Lung microvascular endothelial cell (primary cell): ENCODE measurements at regions not wholly inside any gene's neighbourhood (a gene's known extent, or its start where the extent isn't known, plus 50 kb on each side); places are given as distances from the start of the nearest gene placed in this dataset.
A peak's percentile ranks its signal among the peaks of the same experiment; 100 is the strongest.
"Not testable (repeated sequence)": the region's sequence is repeated elsewhere in the genome, so short reads cannot be mapped to it uniquely, and the experiment has no call there.

Source experiments
- DNase-seq, 2 donors: peaks; one replicate each; pipeline versions ENCODE4 v3.0.0 to v3.0.0-alpha.2; 2010; ENCODE audit warnings: low read depth in 2 of 2

DNA sequence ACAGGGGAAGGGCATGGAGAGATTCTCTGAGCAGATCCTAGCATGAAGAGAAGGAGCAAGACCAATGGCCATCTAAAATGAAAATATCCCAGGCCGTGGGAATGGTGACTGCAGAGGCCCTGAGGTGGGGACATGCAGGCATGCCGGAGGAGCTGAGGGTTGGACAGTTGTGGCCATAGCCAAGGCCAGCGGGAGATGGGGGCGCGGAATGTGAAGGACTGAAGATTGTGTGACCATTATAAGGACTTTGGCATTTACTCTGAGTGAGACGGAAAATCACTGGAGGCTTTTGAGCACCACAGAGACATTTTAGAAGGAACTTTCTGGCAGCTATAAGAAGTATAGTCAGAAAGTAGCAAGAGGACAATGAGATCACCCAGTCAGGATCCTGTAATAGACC, 341.1 kb downstream of the SFMBT2 start:
- DNase-seq, result no peak

DNA sequence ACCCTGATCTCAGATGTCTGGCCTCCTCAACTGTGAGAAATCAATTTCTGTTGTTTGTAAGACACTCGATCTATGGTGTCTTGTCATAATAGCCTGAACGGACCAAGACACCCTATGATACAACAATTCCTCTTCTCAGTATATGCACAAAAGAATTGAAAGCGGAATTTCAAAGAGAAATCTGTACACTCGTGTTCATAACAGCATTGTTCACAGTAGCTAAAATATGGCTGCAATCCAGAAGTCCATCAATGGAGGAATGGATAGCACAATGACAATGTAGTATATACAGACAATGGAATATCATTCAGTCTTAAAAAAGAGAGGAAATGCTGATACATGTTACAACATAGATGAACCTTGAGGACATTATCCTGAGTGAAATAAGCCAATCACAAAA, 354.6 kb downstream of the SFMBT2 start:
- no peak for DNase-seq

DNA sequence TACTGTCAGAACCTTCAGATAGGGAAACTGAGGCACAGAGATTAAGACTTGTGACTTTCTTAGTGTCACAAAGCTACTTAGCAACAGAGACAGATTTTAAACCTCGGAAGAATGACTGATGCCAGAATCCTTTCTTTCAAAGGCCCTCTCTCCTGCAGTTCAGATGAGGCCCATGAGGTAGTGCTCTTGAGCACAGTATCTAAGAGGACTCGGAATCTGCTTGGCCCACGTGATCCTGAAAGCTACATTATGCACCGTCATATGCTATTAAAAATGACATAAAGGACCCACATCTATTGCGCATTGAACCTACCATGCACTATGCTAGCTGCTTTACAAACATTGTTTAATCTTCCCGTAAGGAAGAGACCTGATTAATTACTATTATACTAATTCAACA, 355.9 kb downstream of the SFMBT2 start:
- DNase-seq, result peak in 1 of 2 donors; percentile 1

DNA sequence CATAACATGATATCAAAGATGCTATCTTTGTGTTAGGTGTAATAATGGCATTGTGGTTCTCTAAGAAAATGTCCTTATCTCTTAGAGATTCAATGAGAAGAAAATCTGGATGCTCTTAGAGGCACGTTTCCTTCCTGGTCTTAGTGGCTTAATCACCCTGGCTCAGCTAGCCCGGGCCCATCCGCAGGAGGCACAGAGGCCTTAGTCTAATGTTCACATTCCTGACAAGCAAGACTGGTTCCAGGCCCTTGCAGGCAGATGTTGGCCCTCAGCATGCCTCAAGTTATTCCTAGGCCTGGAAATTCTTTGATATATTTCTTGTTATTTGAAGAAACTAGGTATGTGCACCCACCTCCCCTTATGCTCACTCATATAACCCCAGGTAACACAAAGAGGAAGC, 357.6 kb downstream of the SFMBT2 start:
- no peak for DNase-seq

DNA sequence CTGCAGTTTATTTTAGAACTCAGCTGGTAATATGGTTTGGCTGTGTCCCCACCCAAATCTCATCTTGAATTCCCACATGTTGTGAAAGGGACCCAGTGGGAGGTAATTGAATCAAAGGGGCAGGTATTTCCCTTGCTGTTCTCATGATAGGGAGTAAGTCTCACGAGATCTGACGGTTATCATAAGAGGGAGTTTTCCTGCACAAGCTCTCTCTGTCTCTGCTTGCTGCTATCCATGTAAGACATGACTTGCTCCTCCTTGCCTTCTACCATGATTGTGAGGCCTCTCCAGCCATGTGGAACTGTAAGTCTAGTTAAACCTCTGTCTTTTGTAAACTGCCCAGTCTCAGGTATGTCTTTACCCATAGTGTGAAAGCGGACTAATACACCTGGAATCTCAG, 360.8 kb downstream of the SFMBT2 start:
- not testable (repeated sequence) for DNase-seq

DNA sequence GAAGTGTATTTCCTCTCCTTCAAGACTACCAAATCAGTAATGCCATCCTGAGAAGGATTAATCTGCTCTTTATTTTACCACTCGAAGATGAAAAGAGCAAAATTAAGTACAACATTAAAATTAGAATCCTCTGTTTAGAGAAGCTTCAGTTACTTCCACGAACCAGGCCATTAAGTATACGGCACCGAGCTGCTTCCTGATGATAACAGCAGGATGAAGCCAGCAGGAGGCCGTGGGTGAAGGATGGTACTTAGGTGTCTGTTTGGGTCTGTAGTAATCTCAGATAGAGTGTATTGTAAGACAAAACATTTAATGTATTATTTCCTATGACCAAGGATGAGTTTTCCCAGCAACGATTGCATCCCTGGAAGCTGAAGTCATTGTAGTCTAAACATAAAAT, 362.8 kb downstream of the SFMBT2 start:
- no peak for DNase-seq

DNA sequence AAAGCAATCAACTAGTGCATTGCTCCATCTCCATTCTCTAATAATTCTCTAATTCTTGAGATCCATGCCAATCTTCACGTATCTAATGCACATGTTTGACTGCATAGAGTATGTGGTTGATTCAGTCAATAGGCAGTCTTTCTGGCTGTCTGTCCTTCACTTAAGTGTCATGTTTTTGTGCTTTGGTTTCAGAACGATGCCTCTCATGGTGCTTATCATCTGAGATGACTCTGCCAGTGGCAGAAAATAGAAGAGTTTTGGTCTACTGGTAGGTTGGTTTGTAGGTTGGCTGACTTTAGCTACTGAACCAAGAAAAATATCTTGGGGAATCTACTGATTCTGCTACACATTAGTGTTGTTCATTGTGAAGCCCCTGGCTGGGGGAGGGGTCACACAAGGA, 364.2 kb downstream of the SFMBT2 start:
- no peak for DNase-seq

DNA sequence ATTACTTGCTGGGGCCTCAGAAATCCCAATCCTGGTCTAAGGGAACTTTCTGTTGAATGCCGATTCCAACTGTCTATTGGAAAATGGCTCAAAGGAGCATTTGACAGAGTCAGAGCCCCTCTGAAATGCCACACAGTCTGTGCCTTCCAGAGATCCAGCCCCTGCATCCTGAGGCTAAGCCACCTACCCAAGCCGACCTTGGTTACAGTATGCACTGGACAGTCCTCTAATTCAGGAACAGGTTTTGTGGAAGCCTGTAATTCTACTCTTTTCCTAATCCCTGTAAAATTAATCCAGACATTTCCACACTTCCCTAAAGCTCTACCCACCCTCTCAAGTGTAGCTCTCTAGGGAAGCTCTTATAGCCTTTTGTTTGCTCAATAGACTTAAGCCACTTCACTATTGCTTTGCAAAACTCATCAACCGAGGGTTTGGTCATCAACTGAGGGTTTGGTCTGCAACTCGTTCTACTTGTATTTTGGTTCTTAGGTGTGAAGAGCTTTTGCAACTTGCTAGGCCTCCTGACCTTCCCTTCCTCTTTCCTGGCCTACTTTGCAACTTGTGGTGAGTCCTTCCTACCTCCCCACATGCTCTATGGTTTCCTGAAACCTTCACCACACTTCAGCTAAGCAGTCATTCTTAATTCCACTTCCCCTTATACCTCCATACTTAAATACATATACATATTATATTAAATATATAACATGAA, 364.8 kb downstream of the SFMBT2 start:
- no peak for DNase-seq

DNA sequence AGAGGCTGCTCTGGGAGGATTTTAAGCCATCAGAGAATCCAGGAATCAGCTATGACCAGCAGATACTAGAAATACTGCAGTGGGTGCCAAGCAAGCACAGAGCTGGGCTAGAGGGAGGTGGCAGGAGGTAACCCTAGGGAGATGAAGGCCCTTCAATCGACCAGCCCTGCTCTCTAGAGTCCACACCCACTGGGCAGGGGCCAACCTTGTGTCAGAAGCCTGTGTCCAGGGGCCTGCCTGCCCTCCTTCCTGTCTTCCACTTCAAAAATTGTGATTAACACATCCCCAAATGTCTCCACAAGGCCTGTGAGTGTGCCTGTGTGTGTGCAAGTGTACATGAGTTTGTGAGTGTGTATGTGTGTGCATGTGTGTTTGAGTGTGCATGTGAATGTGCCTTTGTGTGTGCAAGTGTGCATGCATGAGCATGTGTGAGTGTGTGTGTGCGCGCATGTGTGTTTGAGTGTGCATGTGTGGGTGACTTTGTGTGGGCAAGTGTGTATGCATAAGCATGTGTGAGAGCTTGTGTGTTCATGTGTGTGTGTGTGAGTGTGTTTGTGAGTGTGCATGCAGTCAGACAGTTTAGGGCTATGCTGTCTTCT, 367.7 kb downstream of the SFMBT2 start:
- no peak for DNase-seq

DNA sequence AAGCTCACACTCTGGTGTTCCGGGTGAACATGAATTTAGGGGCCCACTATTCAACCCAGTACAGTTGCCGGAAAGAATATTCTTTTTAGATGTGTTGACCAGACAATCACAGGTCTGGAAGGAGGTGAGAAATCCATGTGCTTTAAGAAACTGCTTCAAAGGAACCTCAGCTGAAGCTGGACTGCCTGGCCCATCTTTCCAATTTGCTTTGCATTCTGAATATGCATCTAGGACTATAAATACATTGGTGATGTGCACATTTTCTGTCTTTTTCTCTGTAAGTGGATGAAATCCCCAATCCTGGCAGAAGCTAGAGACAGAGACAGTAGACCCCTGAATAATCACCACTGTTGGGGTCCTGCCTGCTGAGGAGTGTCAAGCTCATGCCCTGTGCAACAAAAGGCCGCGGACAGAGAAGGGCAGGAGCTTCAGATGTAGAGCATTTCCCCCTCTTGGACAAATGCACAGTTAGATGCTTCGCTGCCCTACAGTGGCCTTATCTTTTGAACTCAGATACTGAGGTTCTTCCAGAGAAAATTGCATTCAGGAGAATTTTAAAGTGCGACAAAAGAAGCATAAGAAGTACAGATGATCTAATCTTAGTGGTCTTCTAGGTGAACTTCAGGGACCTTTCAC, 368.3 kb downstream of the SFMBT2 start:
- DNase-seq, result no peak

DNA sequence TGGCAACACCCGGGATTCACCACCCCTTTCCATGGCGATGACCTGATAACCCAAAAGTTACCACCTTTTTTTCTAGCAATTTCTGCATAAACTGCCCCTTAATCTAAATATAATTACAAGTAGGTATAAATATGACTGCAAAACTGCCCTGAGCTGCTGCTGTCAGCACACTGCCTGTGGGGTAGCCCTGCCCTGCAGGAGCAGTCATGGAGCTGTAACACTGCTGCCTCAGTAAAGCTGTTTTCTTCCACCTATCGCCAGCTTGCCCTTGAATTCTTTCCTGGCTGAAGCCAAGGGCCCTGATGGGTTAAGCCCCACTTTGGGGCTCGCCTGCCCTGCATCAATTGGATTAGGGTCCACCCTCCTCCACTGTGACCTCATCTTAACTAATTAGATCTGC, 368.8 kb downstream of the SFMBT2 start:
- no peak for DNase-seq

DNA sequence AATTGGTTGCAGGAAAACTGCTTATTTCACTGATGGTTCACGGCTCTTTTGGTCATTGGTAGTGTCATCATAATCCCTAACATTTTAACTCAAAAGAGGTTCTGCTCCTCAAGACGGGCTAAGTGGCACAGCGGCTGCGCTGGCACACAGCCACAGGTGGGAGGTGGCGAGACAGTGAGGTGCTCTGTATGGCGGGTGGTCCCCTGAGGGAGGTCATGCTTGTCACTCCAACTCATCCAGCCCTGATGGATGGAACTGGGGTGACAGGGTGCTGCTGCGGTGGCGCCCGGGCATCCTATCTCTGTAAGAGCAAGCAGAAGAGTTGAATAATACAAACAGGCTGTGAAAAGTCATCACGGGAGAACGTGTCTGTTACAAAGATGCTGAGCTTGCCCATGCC, 370.2 kb downstream of the SFMBT2 start:
- DNase-seq, result no peak

DNA sequence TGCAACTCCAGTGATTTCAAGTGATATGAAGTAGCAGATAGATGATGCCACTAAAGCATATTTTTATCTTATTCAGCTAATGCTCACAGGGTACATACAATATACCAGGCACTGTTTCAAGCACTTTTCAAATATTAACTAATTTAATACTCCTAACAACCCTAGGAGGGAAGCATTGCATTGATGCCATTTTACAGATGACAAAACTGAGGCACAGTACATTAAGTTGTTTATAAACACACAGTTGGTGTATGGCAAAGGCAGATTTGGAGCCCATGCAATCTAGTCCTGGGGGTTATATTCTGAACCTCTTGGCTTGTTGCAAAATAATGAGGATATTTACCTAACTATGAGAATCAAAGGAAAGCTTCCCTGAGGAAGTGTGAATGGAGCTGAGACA, 371.0 kb downstream of the SFMBT2 start:
- no peak for DNase-seq

DNA sequence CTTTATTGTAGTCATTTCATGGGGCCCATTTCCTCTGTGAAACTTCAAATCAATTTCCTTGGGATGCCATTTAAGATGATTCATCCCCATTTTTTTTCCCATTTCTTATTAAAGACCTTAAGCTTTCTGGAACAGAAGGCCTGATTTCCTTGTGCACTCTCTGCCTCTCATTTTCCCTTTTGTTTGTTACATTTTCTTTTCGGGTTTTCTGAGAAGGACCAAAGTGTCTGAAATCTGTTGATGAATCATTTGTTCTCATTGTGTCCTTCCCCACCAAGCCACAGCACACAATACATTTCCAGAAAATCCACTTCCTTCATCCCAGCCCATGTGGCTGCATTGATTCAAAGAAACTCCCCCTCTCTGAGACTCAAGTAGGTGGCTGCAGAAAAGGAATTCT, 372.4 kb downstream of the SFMBT2 start:
- DNase-seq, result no peak

DNA sequence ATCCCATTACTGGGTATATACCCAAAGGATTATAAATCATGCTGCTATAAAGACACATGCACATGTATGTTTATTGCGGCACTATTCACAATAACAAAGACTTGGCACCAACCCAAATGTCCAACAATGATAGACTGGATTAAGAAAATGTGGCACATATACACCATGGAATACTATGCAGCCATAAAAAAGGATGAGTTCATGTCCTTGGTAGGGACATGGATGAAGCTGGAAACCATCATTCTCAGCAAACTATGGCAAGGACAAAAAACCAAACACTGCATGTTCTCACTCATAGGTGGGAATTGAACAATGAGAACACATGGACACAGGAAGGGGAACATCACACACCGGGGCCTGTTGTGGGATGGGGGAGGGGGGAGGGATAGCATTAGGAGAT, 373.4 kb downstream of the SFMBT2 start:
- not testable (repeated sequence) for DNase-seq

DNA sequence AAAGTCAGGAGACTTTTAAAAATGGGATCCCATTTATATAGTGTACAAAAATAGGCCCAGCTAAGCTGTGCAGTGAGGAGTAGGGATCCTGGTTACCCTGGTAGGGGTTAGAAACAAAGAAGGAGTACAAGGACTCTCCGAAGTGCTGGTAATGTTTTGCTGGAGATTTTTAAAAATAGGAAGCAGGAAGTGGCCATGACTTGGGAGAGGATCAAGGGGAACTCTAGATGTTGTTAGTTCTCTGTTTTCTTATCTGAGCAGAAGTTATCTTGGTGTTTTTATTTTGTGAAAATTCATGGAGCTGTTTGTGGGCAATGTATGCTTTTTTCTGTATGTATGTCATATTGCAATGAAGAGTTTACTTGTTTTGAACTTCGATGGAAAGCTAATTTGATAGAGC, 373.9 kb downstream of the SFMBT2 start:
- DNase-seq, result no peak

DNA sequence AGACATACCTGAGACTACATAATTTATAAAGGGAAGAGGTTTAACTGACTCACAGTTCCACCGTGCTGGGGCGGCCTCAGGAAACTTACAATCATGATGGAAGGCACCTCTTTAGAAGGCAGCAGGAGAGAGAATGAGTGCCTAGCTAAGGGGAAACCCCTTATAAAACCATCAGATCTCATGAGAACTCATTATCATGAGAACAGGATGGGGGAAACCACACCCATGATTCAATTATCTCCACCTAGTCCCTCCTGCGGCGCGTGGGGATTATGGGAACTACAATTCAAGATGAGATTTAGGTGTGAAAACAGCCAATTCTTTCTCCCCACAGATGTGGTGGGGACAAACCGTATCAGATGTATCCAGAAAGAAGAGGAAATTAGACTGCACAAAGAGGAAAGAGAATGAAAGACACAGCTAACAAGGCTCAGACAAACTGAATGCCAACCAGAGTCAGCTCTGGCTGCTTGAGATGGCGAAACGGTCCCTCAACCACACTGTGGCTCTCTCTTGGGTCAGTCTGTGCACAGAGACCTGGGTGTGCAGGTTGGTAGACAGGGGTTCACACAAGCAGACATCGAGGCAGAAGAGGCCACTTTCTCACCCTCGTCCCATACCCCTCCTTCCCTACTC, 375.6 kb downstream of the SFMBT2 start:
- no peak for DNase-seq

DNA sequence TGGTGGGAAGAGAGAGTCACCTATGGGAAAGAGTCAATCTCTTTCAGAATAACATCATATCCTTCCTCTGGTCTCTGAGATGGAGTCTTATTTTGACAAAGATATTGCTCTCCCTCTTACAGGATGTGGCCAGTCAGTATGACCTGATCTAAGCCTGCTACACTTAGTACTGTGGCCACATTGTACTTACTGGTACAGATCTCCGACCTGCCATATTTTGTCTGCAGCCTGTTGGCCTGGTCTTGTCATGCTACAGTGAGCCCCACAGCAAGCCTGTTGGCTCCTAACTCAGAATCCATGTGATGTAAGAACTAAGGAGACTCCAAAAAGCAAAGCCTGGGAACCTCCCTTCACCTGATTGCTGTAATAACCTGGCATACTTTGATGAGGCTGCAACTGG, 377.8 kb downstream of the SFMBT2 start:
- no peak for DNase-seq

DNA sequence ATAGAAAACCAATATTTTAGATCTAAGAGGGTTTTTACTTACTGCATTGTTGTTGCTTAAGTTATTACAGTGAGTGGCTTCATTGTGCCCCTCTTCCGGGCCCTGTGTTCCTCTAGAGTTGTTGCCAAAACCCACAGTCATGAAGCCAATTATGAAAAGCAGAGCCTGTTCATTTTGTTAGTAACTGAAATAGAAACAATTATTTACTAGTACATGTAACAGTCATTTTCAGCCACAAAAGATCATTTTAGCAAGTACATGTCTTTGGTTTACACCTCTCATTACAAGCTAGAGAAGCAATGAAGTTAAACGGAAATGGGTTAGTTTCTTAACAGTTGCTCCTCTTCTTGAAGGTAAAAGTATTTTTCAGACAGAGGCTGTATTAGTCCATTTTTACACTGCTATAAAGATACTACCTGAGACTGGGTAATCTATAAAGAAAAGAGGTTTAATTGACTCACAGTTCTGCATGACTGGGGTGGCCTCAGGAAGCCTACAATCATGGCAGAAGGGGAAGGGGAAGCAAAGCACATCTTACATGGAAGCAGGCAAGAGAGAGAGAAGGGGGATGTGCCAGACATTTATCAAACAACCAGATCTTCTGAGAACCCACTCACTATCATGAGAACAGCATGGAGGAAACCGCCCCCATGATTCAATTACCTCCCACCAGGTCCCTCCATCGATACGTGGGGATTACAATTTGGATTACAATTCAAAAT, 380.5 kb downstream of the SFMBT2 start:
- no peak for DNase-seq

DNA sequence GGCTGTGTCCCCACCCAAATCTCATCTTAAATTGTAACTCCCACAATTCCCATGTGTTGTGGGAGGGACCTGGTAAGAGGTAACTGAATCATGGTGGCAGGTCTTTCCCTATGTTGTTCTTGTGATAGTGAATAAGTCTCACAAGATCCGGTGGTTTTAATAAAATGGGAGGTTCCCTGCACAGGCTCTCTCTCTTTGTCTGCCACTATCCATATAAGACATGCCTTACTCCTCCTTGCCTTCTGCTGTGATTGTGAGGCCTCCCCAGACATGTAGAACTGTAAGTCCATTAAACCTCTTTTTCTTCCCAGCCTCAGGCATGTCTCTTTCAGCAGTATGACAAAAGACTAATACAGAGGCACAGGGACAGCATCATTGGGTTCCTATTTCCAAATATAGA, 381.2 kb downstream of the SFMBT2 start:
- no peak for DNase-seq

DNA sequence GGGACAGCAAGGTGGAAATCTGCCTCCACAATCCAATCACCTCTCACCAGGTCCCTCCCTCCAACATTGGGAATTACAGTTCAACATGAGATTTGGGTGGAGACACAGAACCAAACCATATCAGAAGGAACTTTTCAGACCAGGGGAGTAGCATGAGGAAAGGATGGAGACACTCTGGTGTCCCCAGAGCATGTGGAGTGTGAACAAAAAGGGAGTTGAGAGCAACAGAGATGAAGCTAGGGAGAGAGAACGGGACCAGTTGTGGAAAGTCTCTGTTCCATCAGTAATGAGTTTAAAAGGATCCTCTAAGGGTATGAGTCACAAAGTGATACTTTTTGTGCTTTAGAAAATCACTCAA, 382.0 kb downstream of the SFMBT2 start:
- no peak for DNase-seq
